Activated CD4-positive, alpha-beta T cell treated with anti-CD3 and anti-CD28 coated beads, Interleukin-2, amount 50 U/mL, for 48 hours (primary cell): ENCODE measurements at regions not wholly inside any gene's neighbourhood (a gene's known extent, or its start where the extent isn't known, plus 50 kb on each side); places are given as distances from the start of the nearest gene placed in this dataset.
"Not testable (repeated sequence)": the region's sequence is repeated elsewhere in the genome, so short reads cannot be mapped to it uniquely, and the experiment has no call there.

Source experiments
- DNase-seq, 2 experiments: peaks; one replicate each; pipeline ENCODE4 v3.0.0-alpha.2; 2020

GRCh38 chr3:4158329-4158728, 144.8 kb upstream of the SETMAR start:
- DNase-seq = no peak

GRCh38 chr3:4162096-4162495, 141.1 kb upstream of the SETMAR start:
- no peak for DNase-seq

GRCh38 chr3:4163011-4163410, 140.2 kb upstream of the SETMAR start:
- DNase-seq = no peak

- DNase-seq = no peak
Observed at GRCh38 chr3:4166540-4166939, 136.6 kb upstream of the SETMAR start.

- DNase-seq = not testable (repeated sequence)
Observed at GRCh38 chr3:4167230-4167629, 135.9 kb upstream of the SETMAR start.

GRCh38 chr3:4174791-4175190, 128.4 kb upstream of the SETMAR start:
- DNase-seq = no peak

- no peak for DNase-seq
Observed at GRCh38 chr3:4191971-4192370, 111.2 kb upstream of the SETMAR start.

GRCh38 chr3:4195006-4195405, 108.2 kb upstream of the SETMAR start:
- DNase-seq = no peak

GRCh38 chr3:4196506-4197147, 106.5 kb upstream of the SETMAR start:
- DNase-seq = no peak

GRCh38 chr3:4197670-4198069, 105.5 kb upstream of the SETMAR start:
- no peak for DNase-seq

- no peak for DNase-seq
Observed at GRCh38 chr3:4198491-4198890, 104.7 kb upstream of the SETMAR start.

GRCh38 chr3:4204776-4205175, 98.4 kb upstream of the SETMAR start:
- DNase-seq = not testable (repeated sequence)

GRCh38 chr3:4207672-4208071, 95.5 kb upstream of the SETMAR start:
- DNase-seq = no peak

- DNase-seq = no peak
Observed at GRCh38 chr3:4208556-4208955, 94.6 kb upstream of the SETMAR start.

- no peak for DNase-seq
Observed at GRCh38 chr3:4211610-4212009, 91.6 kb upstream of the SETMAR start.

- DNase-seq = not testable (repeated sequence)
Observed at GRCh38 chr3:4213420-4213819, 89.7 kb upstream of the SETMAR start.

GRCh38 chr3:4216974-4217373, 86.2 kb upstream of the SETMAR start:
- DNase-seq = not testable (repeated sequence)

- DNase-seq = no peak
Observed at GRCh38 chr3:4218456-4219226, 84.5 kb upstream of the SETMAR start.

GRCh38 chr3:4219227-4219568, 84.0 kb upstream of the SETMAR start:
- DNase-seq = no peak

GRCh38 chr3:4220065-4220464, 83.1 kb upstream of the SETMAR start:
- DNase-seq = no peak

GRCh38 chr3:4222574-4223175, 80.5 kb upstream of the SETMAR start:
- DNase-seq = no peak

- DNase-seq = no peak
Observed at GRCh38 chr3:4223777-4224176, 79.4 kb upstream of the SETMAR start.

- no peak for DNase-seq
Observed at GRCh38 chr3:4224331-4224730, 78.8 kb upstream of the SETMAR start.

- DNase-seq = no peak
Observed at GRCh38 chr3:4225005-4225471, 78.1 kb upstream of the SETMAR start.
